HEK293T (cell line): ENCODE measurements at regions not wholly inside any gene's neighbourhood (a gene's known extent, or its start where the extent isn't known, plus 50 kb on each side); places are given as distances from the start of the nearest gene placed in this dataset.

ENCODE experiments used
- CTCF ChIA-PET: fragments of 350-600 bp; formaldehyde crosslinking; extraction: SDS; loops from one replicate; lab custom pipeline; 2021; ENCODE audit warnings: antibody characterized with exemption, inconsistent platforms; lab: Yijun Ruan, JAX
- POLR2A ChIA-PET: fragments of 350-600 bp; formaldehyde crosslinking; extraction: SDS; loops from one replicate; lab custom pipeline; 2020; ENCODE audit warnings: antibody characterized with exemption, inconsistent platforms; lab: Yijun Ruan, JAX
- DNase-seq: peaks from one replicate; pipeline ENCODE4 v3.0.0; 2012; ENCODE audit warnings: mixed read lengths; ENCODE audit errors: extremely low spot score
- ARNT ChIP-seq: fragments of 450-650 bp; IDR thresholded peaks from 2 replicates; pipeline ENCODE4 v1.6.1; 2017; ENCODE audit warnings: mild to moderate bottlenecking
- BHLHE40 ChIP-seq: fragments of 450-650 bp; IDR thresholded peaks from 2 replicates; pipeline ENCODE4 v1.6.1; 2016; ENCODE audit warnings: mild to moderate bottlenecking, moderate library complexity, borderline replicate concordance
- CTBP1 ChIP-seq: fragments of 450-650 bp; IDR thresholded peaks from 2 replicates; pipeline ENCODE4 v1.6.1; 2016; ENCODE audit warnings: borderline replicate concordance
- ELF4 ChIP-seq: fragments of 450-650 bp; IDR thresholded peaks from 2 replicates; pipeline ENCODE4 v1.6.1; 2017; ENCODE audit warnings: antibody characterized with exemption
- FOXA1 ChIP-seq: fragments of 450-650 bp; IDR thresholded peaks from 2 replicates; pipeline ENCODE4 v1.6.1; 2016; ENCODE audit warnings: mild to moderate bottlenecking
- FOXK2 ChIP-seq: fragments of 450-650 bp; IDR thresholded peaks from 2 replicates; pipeline ENCODE4 v1.6.1; 2016; ENCODE audit warnings: mild to moderate bottlenecking
- FOXM1 ChIP-seq: fragments of 450-650 bp; IDR thresholded peaks from 2 replicates; pipeline ENCODE4 v1.6.1; 2017; ENCODE audit warnings: mild to moderate bottlenecking, borderline replicate concordance
- HDGF ChIP-seq: fragments of 450-650 bp; IDR thresholded peaks from 2 replicates; pipeline ENCODE4 v1.6.1; 2017; ENCODE audit warnings: antibody characterized with exemption, borderline replicate concordance
- L3MBTL2 ChIP-seq: fragments of 450-650 bp; conservative IDR thresholded peaks from 2 replicates; pipeline ENCODE4 v1.6.1; 2016; ENCODE audit warnings: mild to moderate bottlenecking
- LEF1 ChIP-seq: fragments of 450-650 bp; IDR thresholded peaks from 2 replicates; pipeline ENCODE4 v1.6.1; 2017; ENCODE audit warnings: mild to moderate bottlenecking, borderline replicate concordance
- NFRKB ChIP-seq: fragments of 450-650 bp; IDR thresholded peaks from 2 replicates; pipeline ENCODE4 v1.6.1; 2016; ENCODE audit warnings: mild to moderate bottlenecking, moderate library complexity
- SP1 ChIP-seq: fragments of 450-650 bp; IDR thresholded peaks from 2 replicates; pipeline ENCODE4 v1.6.1; 2017
- SUZ12 ChIP-seq: fragments of 450-650 bp; IDR thresholded peaks from 2 replicates; pipeline ENCODE4 v1.6.1; 2016; ENCODE audit warnings: mild to moderate bottlenecking
- TARDBP ChIP-seq: fragments of 450-650 bp; IDR thresholded peaks from 2 replicates; pipeline ENCODE4 v1.6.1; 2016
- ZNF384 ChIP-seq: fragments of 450-650 bp; IDR thresholded peaks from 2 replicates; pipeline ENCODE4 v1.6.1; 2016
- TF ChIP-seq, protein P1 (sequence below): fragments of 450-650 bp; IDR thresholded peaks from 2 replicates; pipeline ENCODE4 v1.6.1; 2016

DNA sequence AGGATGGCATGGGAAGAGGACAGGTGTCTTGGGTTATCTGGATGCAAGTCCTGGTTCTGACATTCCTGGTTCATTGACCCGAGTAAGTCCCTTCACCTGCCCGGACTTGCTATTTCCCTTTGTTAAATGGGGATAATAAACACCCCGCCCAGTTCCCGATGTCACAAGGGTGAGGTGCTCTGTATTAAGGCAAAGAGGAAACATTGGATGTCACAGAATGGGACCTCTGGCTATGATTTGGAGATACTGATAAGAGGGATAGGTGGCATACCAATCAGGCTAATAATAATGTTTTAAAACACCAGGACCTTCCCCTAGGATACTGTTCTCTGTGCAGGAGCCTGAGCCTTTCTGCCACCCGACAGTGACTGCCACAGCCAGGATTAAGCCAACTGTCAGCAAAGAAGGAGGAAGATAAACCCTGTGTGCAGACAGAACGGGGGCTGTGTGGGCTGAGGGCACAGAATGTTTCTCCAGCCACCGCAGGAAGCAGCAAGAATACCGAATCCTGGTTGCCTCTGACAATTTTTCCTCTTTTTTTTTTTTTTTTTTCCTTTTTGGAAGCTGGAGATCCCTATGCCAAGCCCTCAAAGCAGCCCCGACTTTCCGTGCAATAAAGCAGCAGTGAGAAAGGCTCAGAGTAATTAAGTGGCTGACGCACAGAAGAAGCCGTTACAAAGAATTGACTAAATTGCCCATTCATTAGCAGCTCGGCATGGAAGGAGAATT, 336.6 kb downstream of the SMAD2 start:
- ChIA-PET POLR2A (no interaction called here), CTCF (no interaction called here)
- DNase-seq: no peak
- no peak for TF ChIP-seq BHLHE40
- TF ChIP-seq NFRKB: no peak
- no peak for TF ChIP-seq ZNF384
- no peak for TF ChIP-seq SP1
- TF ChIP-seq TARDBP: no peak
- no peak for TF ChIP-seq CTBP1
- TF ChIP-seq ELF4: no peak

DNA sequence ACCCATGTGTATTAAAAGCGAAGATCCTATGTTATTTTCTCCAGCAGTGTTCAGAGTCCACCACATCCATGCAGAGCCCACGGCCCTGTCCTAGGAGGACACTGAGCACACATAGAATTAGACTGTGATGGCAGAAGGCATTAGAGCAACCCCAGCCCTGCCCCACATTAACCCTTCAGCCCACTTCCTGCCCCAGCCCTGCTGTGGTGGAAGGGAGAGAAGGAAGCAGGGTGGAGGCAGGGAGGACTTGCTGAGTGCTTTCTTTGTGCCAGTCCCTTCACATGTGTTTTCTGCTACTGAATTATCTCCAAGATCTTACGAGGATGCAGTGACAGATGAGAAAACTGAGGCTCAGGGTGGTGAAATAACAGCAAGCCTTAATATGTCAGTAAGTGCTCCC, 339.0 kb downstream of the SMAD2 start:
- POLR2A ChIA-PET: no interaction called here
- CTCF ChIA-PET: no interaction called here
- no peak for DNase-seq
- TF ChIP-seq TARDBP (no peak), NFRKB (no peak), ARNT (no peak), SP1 (no peak), CTBP1 (no peak), ELF4 (no peak), FOXK2 (no peak), FOXA1 (no peak), LEF1 (no peak), L3MBTL2 (no peak), HDGF (no peak), BHLHE40 (no peak), ZNF384 (no peak), FOXM1 (no peak), SUZ12 (no peak)
- TF ChIP-seq, protein P1, sequence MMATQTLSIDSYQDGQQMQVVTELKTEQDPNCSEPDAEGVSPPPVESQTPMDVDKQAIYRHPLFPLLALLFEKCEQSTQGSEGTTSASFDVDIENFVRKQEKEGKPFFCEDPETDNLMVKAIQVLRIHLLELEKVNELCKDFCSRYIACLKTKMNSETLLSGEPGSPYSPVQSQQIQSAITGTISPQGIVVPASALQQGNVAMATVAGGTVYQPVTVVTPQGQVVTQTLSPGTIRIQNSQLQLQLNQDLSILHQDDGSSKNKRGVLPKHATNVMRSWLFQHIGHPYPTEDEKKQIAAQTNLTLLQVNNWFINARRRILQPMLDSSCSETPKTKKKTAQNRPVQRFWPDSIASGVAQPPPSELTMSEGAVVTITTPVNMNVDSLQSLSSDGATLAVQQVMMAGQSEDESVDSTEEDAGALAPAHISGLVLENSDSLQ: no peak

DNA sequence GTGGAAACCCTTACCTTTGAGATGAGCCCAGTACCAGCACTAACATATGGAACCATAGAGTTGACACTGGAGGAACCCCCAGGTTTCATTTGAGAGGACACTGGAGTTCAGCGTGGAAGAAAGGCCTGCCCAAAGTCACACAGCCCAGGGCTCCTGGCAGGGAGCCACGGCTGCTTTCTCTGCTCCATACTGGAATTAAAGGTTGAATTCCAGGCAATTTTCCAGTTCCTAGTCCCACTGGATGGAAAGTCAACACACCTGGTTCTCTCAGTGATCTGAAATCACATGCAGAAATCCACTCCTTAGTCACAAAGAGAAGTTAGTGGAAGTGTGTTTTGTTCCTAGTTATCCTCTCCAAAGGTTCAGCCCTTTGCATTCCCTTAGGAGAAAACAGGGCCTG, 336.1 kb upstream of the SKOR2 start:
- CTCF ChIA-PET: no interaction called here
- TF ChIP-seq TARDBP (no peak), FOXM1 (no peak), HDGF (no peak), ARNT (no peak), FOXA1 (no peak), FOXK2 (no peak), ELF4 (no peak), ZNF384 (no peak), SP1 (no peak), LEF1 (no peak), SUZ12 (no peak)
- TF ChIP-seq, protein P1: no peak
- POLR2A ChIA-PET: no interaction called here
- DNase-seq: no peak

DNA sequence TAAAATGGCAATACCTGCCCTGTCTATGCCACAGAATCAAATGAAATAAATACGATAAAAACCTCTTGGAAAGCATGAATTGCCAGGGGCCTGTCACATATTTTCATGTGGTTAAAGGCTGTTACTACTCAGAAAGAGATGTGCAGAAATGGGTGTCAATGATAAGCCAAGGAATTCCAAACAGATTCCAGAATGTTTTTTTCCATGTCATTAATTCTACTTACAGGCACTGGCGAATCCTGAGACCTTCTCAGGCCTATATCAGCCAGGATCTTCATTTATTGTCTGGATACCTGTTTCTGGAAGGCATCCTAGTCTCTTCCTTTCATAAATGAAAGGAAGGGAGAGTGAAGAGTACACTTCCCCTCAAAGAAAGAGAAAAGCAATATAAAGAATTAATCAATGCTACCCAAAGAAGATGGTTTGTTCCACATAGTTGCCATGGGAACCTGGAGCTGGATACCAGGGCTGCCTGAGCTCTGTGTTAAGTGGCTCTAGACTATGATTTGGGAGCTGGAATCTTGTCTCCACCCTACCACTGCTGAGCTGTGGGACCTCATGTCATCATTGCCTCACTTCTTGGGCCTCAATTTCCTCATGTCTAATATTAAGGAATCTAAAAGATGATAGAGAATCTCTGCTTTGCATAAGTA, 335.1 kb upstream of the SKOR2 start:
- no peak for DNase-seq
- TF ChIP-seq SP1 (no peak), TARDBP (no peak)
- TF ChIP-seq, protein P1: no peak
- POLR2A ChIA-PET: no interaction called here
- CTCF ChIA-PET: no interaction called here

DNA sequence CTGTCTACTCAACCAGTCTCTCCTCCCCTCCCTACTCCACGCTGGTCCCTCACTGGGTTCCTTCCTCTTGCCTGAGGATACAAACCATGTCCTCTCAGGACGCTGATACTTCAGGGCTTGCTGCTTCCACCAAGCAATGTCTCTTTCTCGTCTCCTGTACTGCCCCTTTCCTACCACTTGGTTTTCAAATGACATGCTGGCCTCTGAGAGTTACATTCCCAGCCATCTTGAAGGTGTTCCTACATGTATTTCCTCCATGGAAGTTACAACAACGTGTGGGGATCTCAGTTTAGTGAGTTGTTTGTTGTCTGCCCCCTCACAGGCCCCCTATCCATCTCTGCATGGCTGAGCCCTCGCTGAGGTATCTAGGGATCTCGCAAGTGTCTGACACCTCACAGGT, 334.5 kb upstream of the SKOR2 start:
- DNase-seq: no peak
- ChIA-PET POLR2A (no interaction called here), CTCF (no interaction called here)
- TF ChIP-seq SP1: no peak
- no peak for TF ChIP-seq CTBP1
- TF ChIP-seq, protein P1: no peak

DNA sequence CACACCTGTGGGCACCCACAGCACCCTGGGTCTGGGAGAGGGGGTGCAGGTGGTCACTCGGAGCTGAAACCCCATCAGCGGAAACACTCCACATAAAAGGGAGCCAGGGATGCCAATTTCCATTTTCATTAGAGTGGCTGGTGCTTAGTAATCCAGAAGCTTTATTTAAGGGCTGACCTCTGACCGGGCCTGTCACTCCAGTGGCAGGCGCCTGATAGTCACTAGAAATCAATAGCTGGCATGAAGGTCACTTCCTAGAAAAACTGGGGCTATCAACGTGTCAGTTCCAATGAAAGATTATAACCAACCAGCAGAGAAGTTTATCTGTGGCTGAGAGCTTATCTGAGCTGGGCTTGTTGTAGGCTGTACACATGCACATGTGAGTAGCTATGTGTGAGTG, 333.7 kb upstream of the SKOR2 start:
- no peak for DNase-seq
- no peak for TF ChIP-seq ELF4
- TF ChIP-seq FOXK2: no peak
- no peak for TF ChIP-seq LEF1
- TF ChIP-seq NFRKB: no peak
- no peak for TF ChIP-seq SUZ12
- no peak for TF ChIP-seq CTBP1
- no peak for TF ChIP-seq FOXA1
- TF ChIP-seq HDGF: no peak
- TF ChIP-seq L3MBTL2: no peak
- no peak for TF ChIP-seq TARDBP
- TF ChIP-seq, protein P1: no peak
- no peak for TF ChIP-seq FOXM1
- no peak for TF ChIP-seq BHLHE40
- ChIA-PET CTCF (no interaction called here), POLR2A (no interaction called here)
